BLaER1 (cell line): ENCODE measurements at regions not wholly inside any gene's neighbourhood (a gene's known extent, or its start where the extent isn't known, plus 50 kb on each side); places are given as distances from the start of the nearest gene placed in this dataset.

ENCODE experiments used
- H3K27ac ChIP-seq: shearing (Covaris generic); formaldehyde crosslinking; 2 replicates; pipeline ENCODE4 v1.8.1; 2022
- H3K27me3 ChIP-seq: shearing (Covaris generic); formaldehyde crosslinking; 2 replicates; pipeline ENCODE4 v1.8.1; 2022
- H3K36me3 ChIP-seq: shearing (Covaris generic); formaldehyde crosslinking; 2 replicates; pipeline ENCODE4 v1.8.1; 2022
- H3K4me1 ChIP-seq: shearing (Covaris generic); formaldehyde crosslinking; 2 replicates; pipeline ENCODE4 v1.8.1; 2022
- H3K4me2 ChIP-seq: shearing (Covaris generic); formaldehyde crosslinking; 2 replicates; pipeline ENCODE4 v1.8.1; 2022
- H3K4me3 ChIP-seq: shearing (Covaris generic); formaldehyde crosslinking; 2 replicates; pipeline ENCODE4 v1.8.1; 2022
- H3K9ac ChIP-seq: shearing (Covaris generic); formaldehyde crosslinking; 2 replicates; pipeline ENCODE4 v1.8.1; 2022
- H3K9me3 ChIP-seq: shearing (Covaris generic); formaldehyde crosslinking; 2 replicates; pipeline ENCODE4 v1.8.1; 2022
- H4K20me1 ChIP-seq: shearing (Covaris generic); formaldehyde crosslinking; 2 replicates; pipeline ENCODE4 v1.8.1; 2022
- Cebpa-rat ChIP-seq: shearing (Covaris generic); IDR thresholded peaks from 2 replicates; pipeline ENCODE4 v1.8.1; 2022

GRCh38 chrX:69309074-69309792 is 144.0 kb upstream of the PJA1 start:
- no peak for TF ChIP-seq Cebpa-rat
- Histone ChIP-seq H3K4me3 (no peak overlapping the region), H3K27me3 (peaks cover 62% of the 10 kb centered on the region), H3K4me1 (peaks cover 11% of the 10 kb centered on the region), H4K20me1 (no peaks in the 10 kb centered on the region), H3K9me3 (no peaks in the 10 kb centered on the region), H3K27ac (no peak overlapping the region), H3K36me3 (no peaks in the 10 kb centered on the region), H3K4me2 (no peak overlapping the region), H3K9ac (no peak overlapping the region)

DNA sequence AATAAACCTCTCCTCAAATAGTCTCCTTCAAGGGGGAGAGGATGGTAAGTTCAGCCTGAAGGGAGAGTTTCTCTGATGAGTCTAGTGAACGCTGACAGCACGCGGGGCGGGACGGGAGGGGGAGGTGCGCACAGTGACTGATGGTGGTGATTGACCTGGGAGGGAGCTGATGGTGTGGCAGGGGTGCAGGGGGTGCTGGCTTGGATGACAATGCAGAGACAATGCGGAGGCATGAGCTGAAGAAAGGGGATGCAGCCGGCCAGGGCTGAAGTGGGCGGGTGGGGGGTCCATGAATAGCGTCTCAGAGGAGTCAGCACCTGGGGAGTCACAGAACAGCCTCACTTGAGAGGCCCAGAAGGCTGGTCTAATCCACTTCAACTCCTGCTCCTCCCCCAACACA is 142.5 kb upstream of the PJA1 start:
- Histone ChIP-seq H3K27ac (no peak overlapping the region), H3K4me1 (peaks cover 2% of the 10 kb centered on the region), H4K20me1 (no peaks in the 10 kb centered on the region), H3K27me3 (peaks cover 68% of the 10 kb centered on the region), H3K4me2 (no peak overlapping the region), H3K9ac (no peak overlapping the region), H3K36me3 (no peaks in the 10 kb centered on the region), H3K9me3 (no peaks in the 10 kb centered on the region), H3K4me3 (no peak overlapping the region)
- no peak for TF ChIP-seq Cebpa-rat

DNA sequence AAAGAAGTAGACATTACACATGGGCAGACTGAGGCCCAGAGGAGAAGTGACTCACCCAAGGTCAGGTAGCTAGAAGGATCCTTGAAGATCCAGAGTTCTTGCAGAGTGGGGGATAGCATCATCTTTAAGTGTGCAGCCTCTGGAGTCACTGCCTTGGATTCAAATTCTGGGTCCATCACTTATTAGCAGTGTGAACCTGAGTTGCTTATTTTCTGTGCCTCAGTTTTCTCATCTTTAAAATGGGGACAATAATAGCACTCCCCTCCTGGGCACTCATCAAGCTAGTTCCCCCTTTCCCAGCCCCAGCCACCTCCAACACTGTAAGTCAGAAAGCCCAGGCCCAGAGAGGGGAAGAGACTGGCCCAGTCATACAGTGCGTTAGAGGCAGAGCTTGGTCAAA is 141.8 kb upstream of the PJA1 start:
- no peaks in the 10 kb centered on the region for H3K9me3 ChIP-seq
- no peak overlapping the region for H3K4me3 ChIP-seq
- no peaks in the 10 kb centered on the region for H3K36me3 ChIP-seq
- no peaks in the 10 kb centered on the region for H3K4me1 ChIP-seq
- H3K9ac ChIP-seq: no peak overlapping the region
- no peak overlapping the region for H3K27ac ChIP-seq
- no peak for TF ChIP-seq Cebpa-rat
- peaks cover 68% of the 10 kb centered on the region for H3K27me3 ChIP-seq
- H3K4me2 ChIP-seq: no peak overlapping the region
- no peaks in the 10 kb centered on the region for H4K20me1 ChIP-seq

GRCh38 chrX:69306063-69306404 is 140.8 kb upstream of the PJA1 start:
- Histone ChIP-seq H3K9me3 (no peaks in the 10 kb centered on the region), H3K27me3 (peaks cover 68% of the 10 kb centered on the region), H3K4me2 (peak overlapping the region; percentile 20), H3K4me3 (no peak overlapping the region), H3K27ac (no peak overlapping the region), H4K20me1 (no peaks in the 10 kb centered on the region), H3K9ac (no peak overlapping the region), H3K36me3 (no peaks in the 10 kb centered on the region), H3K4me1 (no peaks in the 10 kb centered on the region)
- no peak for TF ChIP-seq Cebpa-rat

DNA sequence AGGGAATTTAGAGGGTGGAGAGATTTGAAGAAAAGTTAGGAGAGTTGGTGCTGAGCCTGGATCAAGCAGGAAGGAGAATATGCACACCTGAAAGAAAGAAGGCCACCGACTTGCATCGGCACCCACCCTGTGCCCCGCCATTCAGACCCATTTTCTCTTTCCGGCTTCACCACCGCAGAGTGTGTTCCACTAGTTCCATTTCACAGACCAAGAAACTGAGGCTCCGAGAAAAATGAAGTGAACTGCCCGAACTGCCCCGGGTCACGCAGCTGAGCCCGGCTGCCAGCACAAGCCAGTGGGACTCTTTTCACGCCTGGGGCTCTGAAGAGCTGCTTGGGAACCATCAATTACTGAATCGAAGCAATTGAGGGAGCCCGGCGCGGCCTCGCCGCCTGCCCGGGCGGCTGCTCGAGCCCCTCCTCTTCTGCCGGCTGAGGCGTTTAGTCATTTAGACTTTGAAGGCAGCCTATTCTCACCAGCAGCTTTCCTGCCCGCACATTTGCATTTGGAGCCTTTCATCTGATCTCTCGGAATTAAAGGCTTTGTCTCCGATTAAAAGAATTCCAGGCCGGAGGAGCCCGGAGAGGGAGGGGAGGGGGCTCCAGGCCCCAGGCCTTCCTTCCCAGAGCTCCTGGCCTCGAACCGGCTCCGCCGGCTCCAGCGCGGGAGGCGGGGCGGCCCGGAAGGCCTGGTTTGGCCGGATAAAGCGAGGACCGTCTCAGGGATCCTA is 140.2 kb upstream of the PJA1 start:
- Histone ChIP-seq H3K4me3 (no peak overlapping the region), H3K36me3 (no peaks in the 10 kb centered on the region), H3K4me2 (peak overlapping the region; percentile 20), H3K9me3 (no peaks in the 10 kb centered on the region), H3K27ac (no peak overlapping the region), H3K27me3 (peaks cover 68% of the 10 kb centered on the region), H3K4me1 (no peaks in the 10 kb centered on the region), H4K20me1 (no peaks in the 10 kb centered on the region), H3K9ac (no peak overlapping the region)
- TF ChIP-seq Cebpa-rat: no peak

- TF ChIP-seq Cebpa-rat: no peak
- H3K4me2 ChIP-seq: no peak overlapping the region
- no peaks in the 10 kb centered on the region for H4K20me1 ChIP-seq
- H3K9ac ChIP-seq: no peak overlapping the region
- H3K27ac ChIP-seq: no peak overlapping the region
- H3K4me1 ChIP-seq: peaks cover 12% of the 10 kb centered on the region; the same call in 1 of the 2 replicates
- H3K4me3 ChIP-seq: no peak overlapping the region
- peaks cover 62% of the 10 kb centered on the region for H3K27me3 ChIP-seq
- H3K36me3 ChIP-seq: no peaks in the 10 kb centered on the region
- H3K9me3 ChIP-seq: no peaks in the 10 kb centered on the region
Observed at GRCh38 chrX:69303231-69303630, 138.0 kb upstream of the PJA1 start.

DNA sequence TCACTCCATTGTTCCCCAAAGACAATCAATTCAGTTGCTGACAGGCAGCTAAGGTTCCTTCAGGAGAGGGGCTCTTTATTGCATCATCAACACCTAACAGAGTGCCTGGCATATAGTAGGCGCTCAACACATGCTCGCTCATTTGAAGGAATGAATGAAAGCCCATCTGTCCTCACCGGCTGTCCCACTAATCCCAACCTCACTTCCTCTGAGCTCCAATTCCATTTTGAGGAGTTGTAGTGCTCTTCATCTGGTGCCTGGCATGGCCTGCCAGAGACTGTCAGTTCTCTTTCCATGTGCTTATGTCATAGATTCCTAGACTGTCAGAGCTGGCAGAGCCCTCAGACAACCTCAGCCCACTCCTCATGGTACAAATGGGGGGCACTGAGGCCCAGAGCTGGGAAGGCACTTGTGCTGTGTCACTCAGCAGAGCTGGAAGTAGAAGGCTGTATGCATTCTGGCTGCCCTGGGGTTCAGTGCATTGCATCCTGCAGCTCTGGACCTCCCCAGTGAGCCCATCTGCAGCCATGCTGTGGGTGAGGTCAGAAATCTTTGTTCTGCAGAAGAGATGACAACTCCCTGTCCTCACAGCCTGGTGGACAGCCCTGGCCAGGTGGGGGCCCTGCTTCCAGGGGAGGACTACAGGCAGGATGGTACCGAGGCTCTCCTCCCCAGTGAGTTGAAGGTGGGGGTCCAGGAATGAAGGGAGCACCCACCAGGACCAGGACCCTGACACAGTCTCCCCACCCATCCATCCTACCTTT is 134.9 kb upstream of the PJA1 start:
- Histone ChIP-seq H3K4me1 (peaks cover 42% of the 10 kb centered on the region), H3K27me3 (peaks cover 53% of the 10 kb centered on the region), H3K9me3 (no peaks in the 10 kb centered on the region), H3K36me3 (no peaks in the 10 kb centered on the region), H3K9ac (no peak overlapping the region), H4K20me1 (no peaks in the 10 kb centered on the region), H3K4me2 (no peak overlapping the region), H3K27ac (no peak overlapping the region), H3K4me3 (no peak overlapping the region)
- TF ChIP-seq Cebpa-rat: no peak

- Histone ChIP-seq H3K4me3 (no peak overlapping the region), H3K9ac (no peak overlapping the region), H3K27me3 (peaks cover 53% of the 10 kb centered on the region)
Observed at GRCh38 chrX:69299285-69299684, 134.0 kb upstream of the PJA1 start.

DNA sequence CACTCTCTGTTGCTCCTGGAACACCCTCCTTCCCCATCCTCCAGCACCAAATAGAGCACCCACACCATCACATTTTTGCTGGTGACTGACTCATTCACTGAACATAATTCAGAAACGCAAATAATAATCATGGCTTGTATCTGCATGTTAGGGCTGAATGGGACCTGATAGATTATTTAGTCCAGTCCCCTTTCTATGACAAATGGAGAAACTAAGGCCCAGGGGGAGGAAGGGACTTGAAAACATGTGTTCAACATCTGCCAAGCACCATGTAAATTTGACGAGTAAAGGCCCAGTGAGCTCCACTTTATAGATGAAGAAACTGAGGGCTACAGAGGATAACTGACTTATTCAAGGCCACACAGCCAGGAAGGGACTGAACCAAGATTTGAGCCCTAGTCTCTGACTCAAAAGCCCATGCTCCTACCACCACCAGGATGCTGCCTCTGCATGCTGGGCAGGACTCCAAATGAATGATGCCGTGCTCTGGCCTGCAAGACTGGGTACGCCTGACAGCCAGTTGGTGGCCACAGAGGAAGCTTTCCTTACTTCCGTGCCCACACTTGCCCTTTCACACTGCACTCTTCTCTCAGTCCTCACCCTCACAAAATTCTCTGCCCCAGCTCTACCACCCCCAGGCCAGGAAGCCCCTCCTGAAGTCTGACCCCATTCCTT is 133.3 kb upstream of the PJA1 start:
- no peaks in the 10 kb centered on the region for H4K20me1 ChIP-seq
- H3K4me2 ChIP-seq: peak overlapping the region; percentile 22; the same call in 1 of the 2 replicates
- no peak overlapping the region for H3K4me3 ChIP-seq
- no peak overlapping the region for H3K9ac ChIP-seq
- H3K4me1 ChIP-seq: peaks cover 57% of the 10 kb centered on the region
- no peaks in the 10 kb centered on the region for H3K9me3 ChIP-seq
- peaks cover 46% of the 10 kb centered on the region for H3K27me3 ChIP-seq
- H3K36me3 ChIP-seq: no peaks in the 10 kb centered on the region
- H3K27ac ChIP-seq: no peak overlapping the region
- TF ChIP-seq Cebpa-rat: no peak

More at GRCh38 chrX:69299285-69299684, 134.0 kb upstream of the PJA1 start:
- no peaks in the 10 kb centered on the region for H4K20me1 ChIP-seq
- H3K4me2 ChIP-seq: peak overlapping the region; percentile 22; the same call in 1 of the 2 replicates
- H3K36me3 ChIP-seq: no peaks in the 10 kb centered on the region
- H3K4me1 ChIP-seq: peaks cover 50% of the 10 kb centered on the region
- no peak for TF ChIP-seq Cebpa-rat
- no peaks in the 10 kb centered on the region for H3K9me3 ChIP-seq
- no peak overlapping the region for H3K27ac ChIP-seq
